Sigmoid colon (tissue), 4 donors: ENCODE measurements at regions not wholly inside any gene's neighbourhood (a gene's known extent, or its start where the extent isn't known, plus 50 kb on each side); places are given as distances from the start of the nearest gene placed in this dataset.

Experiments used
- POLR2A ChIP-seq, 2 donors: fragments of 450-650 bp; IDR thresholded peaks; one replicate each; pipeline ENCODE4 v1.6.1; 2016; ENCODE audit warnings: antibody characterized with exemption in 2 of 2, mild to moderate bottlenecking in 2 of 2, moderate library complexity in 2 of 2
- POLR2AphosphoS5 ChIP-seq, 4 donors: sonication (generic); formaldehyde crosslinking; IDR thresholded peaks; one replicate each; pipeline ENCODE4 v1.6.1; 2017; ENCODE audit warnings: antibody characterized with exemption in 4 of 4
- TF ChIP-seq, protein P1 (sequence below), 4 experiments: fragments of 450-650 bp in 3 of 4; fragments of 200-600 bp in 1 of 4; IDR thresholded peaks; one replicate each; pipeline ENCODE4 v1.5.1; 2016 to 2019; ENCODE audit warnings: antibody characterized with exemption in 4 of 4, mild to moderate bottlenecking in 3 of 4, moderate library complexity in 2 of 4

DNA sequence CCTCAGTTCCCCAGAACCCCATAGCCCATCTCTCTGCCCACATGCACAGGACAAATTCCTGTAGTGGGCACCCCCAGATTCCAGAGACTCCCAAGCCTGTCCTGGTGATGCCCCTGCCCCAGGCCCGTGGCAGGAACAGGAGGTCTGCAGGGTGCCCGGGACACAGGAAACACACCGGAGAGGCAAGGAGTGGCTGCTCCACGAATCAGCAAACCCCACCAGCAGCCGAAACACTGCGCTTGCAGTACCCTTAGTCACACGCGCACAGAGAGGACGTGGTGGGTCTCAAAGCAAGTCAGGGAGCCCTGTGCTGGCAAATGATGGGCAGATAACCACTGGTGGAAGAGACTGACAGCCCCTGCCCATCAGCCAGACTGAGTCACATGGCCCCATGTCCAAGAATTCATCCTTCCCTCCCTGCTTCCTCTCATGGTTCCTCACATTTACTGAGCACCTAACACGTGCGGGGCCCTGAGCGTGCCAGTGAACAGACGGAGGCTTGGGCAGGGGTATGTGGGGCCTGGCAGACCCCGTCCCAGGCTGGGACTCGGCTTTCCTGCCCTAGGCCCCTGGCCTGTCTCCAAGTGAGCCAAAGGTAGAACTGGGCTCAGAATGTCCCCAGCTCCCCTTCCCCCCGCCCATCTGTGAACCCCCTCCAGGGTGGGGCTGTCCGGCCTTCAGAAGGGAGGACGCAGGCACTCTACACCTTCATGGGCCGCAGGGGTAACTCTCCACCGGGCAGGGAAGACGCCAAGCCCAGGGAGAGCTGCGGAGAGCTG, 130.4 kb upstream of the IQSEC1 start:
- no peak for TF ChIP-seq POLR2A (IDR thresholded peaks at IDR 0.05)
- TF ChIP-seq, protein P1, sequence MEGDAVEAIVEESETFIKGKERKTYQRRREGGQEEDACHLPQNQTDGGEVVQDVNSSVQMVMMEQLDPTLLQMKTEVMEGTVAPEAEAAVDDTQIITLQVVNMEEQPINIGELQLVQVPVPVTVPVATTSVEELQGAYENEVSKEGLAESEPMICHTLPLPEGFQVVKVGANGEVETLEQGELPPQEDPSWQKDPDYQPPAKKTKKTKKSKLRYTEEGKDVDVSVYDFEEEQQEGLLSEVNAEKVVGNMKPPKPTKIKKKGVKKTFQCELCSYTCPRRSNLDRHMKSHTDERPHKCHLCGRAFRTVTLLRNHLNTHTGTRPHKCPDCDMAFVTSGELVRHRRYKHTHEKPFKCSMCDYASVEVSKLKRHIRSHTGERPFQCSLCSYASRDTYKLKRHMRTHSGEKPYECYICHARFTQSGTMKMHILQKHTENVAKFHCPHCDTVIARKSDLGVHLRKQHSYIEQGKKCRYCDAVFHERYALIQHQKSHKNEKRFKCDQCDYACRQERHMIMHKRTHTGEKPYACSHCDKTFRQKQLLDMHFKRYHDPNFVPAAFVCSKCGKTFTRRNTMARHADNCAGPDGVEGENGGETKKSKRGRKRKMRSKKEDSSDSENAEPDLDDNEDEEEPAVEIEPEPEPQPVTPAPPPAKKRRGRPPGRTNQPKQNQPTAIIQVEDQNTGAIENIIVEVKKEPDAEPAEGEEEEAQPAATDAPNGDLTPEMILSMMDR (IDR thresholded peaks at IDR 0.05) = no peak
- no peak for TF ChIP-seq POLR2AphosphoS5 (IDR thresholded peaks at IDR 0.05)
